ENCODE measurements at regions not wholly inside any gene's neighbourhood (a gene's known extent, or its start where the extent isn't known, plus 50 kb on each side); places are given as distances from the start of the nearest gene placed in this dataset.

- Mint-ChIP-seq H3K27me3 (no peaks in the 10 kb centered on the region), H3K9me3 (peaks cover 3% of the 10 kb centered on the region in 2 donors), H3K27ac (no peak overlapping the region), H3K36me3 (ENCODE audit: insufficient read depth) (no peaks in the 10 kb centered on the region), H3K4me1 (ENCODE audit: low read depth in 2 of 2) (no peaks in the 10 kb centered on the region), H3K4me3 (no peak overlapping the region)
- ATAC-seq (replicated peaks) (no peak), DNase-seq (no peak)
These were observed 431.5 kb upstream of the PCDH15 start for GRCh38 chr10:55232553-55232952.

GRCh38 chr10:55227967-55228366, 426.9 kb upstream of the PCDH15 start:
- Mint-ChIP-seq H3K4me3 (no peak overlapping the region), H3K27me3 (no peaks in the 10 kb centered on the region), H3K4me1 (ENCODE audit: low read depth in 2 of 2) (peaks cover 0 to 3% of the 10 kb centered on the region in 2 donors), H3K27ac (no peak overlapping the region), H3K9me3 (peaks cover 8 to 15% of the 10 kb centered on the region in 2 donors), H3K36me3 (ENCODE audit: insufficient read depth) (no peaks in the 10 kb centered on the region)
- ATAC-seq (replicated peaks) (no peak), DNase-seq (no peak)

- Mint-ChIP-seq H3K27ac (peak overlapping the region in 1 of 2 donors; percentile 30), H3K27me3 (no peaks in the 10 kb centered on the region), H3K4me1 (ENCODE audit: low read depth in 2 of 2) (peaks cover 0 to 3% of the 10 kb centered on the region in 2 donors), H3K4me3 (no peak overlapping the region), H3K36me3 (ENCODE audit: insufficient read depth) (no peaks in the 10 kb centered on the region), H3K9me3 (peaks cover 5 to 15% of the 10 kb centered on the region in 2 donors)
- no peak for DNase-seq
- ATAC-seq (replicated peaks): peak; percentile 57
These were observed 423.2 kb upstream of the PCDH15 start for GRCh38 chr10:55224007-55224781.

- ATAC-seq (replicated peaks) (no peak), DNase-seq (no peak)
- Mint-ChIP-seq H3K27ac (no peak overlapping the region), H3K4me1 (ENCODE audit: low read depth in 2 of 2) (peaks cover 0 to 3% of the 10 kb centered on the region in 2 donors), H3K9me3 (peaks cover 5 to 15% of the 10 kb centered on the region in 2 donors), H3K36me3 (ENCODE audit: insufficient read depth) (no peaks in the 10 kb centered on the region), H3K27me3 (no peaks in the 10 kb centered on the region), H3K4me3 (no peak overlapping the region)
These were observed 422.3 kb upstream of the PCDH15 start for GRCh38 chr10:55223352-55223751.

- Mint-ChIP-seq H3K27me3 (no peaks in the 10 kb centered on the region), H3K9me3 (peaks cover 5 to 7% of the 10 kb centered on the region in 2 donors), H3K4me3 (no peak overlapping the region), H3K27ac (no peak overlapping the region), H3K4me1 (ENCODE audit: low read depth in 2 of 2) (peaks cover 0 to 3% of the 10 kb centered on the region in 2 donors), H3K36me3 (ENCODE audit: insufficient read depth) (no peaks in the 10 kb centered on the region)
- DNase-seq (no peak), ATAC-seq (replicated peaks) (no peak)
These were observed 419.9 kb upstream of the PCDH15 start for GRCh38 chr10:55220975-55221374.

- Mint-ChIP-seq H3K27ac (no peak overlapping the region), H3K9me3 (peaks cover 0 to 3% of the 10 kb centered on the region in 2 donors), H3K36me3 (ENCODE audit: insufficient read depth) (no peaks in the 10 kb centered on the region), H3K4me1 (ENCODE audit: low read depth in 2 of 2) (no peaks in the 10 kb centered on the region), H3K27me3 (no peaks in the 10 kb centered on the region), H3K4me3 (no peak overlapping the region)
- no peak for ATAC-seq (replicated peaks)
- no peak for DNase-seq
These were observed 414.7 kb upstream of the PCDH15 start for GRCh38 chr10:55215699-55216098.

GRCh38 chr10:55214608-55215007, 413.6 kb upstream of the PCDH15 start:
- Mint-ChIP-seq H3K27ac (no peak overlapping the region), H3K36me3 (ENCODE audit: insufficient read depth) (no peaks in the 10 kb centered on the region), H3K9me3 (peaks cover 7 to 10% of the 10 kb centered on the region in 2 donors), H3K4me3 (no peak overlapping the region), H3K27me3 (no peaks in the 10 kb centered on the region), H3K4me1 (ENCODE audit: low read depth in 2 of 2) (no peaks in the 10 kb centered on the region)
- no peak for DNase-seq
- ATAC-seq (replicated peaks): no peak

GRCh38 chr10:55212051-55212450, 411.0 kb upstream of the PCDH15 start:
- Mint-ChIP-seq H3K9me3 (peaks cover 7 to 21% of the 10 kb centered on the region in 2 donors), H3K4me3 (no peak overlapping the region), H3K27ac (no peak overlapping the region), H3K27me3 (no peaks in the 10 kb centered on the region), H3K36me3 (ENCODE audit: insufficient read depth) (no peaks in the 10 kb centered on the region), H3K4me1 (ENCODE audit: low read depth in 2 of 2) (no peaks in the 10 kb centered on the region)
- ATAC-seq (replicated peaks): no peak
- no peak for DNase-seq

GRCh38 chr10:55203874-55204273, 402.8 kb upstream of the PCDH15 start:
- Mint-ChIP-seq H3K27me3 (no peaks in the 10 kb centered on the region), H3K9me3 (peaks cover 10 to 19% of the 10 kb centered on the region in 2 donors), H3K27ac (no peak overlapping the region), H3K36me3 (ENCODE audit: insufficient read depth) (no peaks in the 10 kb centered on the region), H3K4me3 (no peak overlapping the region), H3K4me1 (ENCODE audit: low read depth in 2 of 2) (no peaks in the 10 kb centered on the region)
- ATAC-seq (replicated peaks) (no peak), DNase-seq (no peak)

GRCh38 chr10:55203319-55203718, 402.3 kb upstream of the PCDH15 start:
- H3K27ac Mint-ChIP-seq: no peak overlapping the region
- DNase-seq: no peak

GRCh38 chr10:55200020-55200419, 399.0 kb upstream of the PCDH15 start:
- peaks cover 10 to 15% of the 10 kb centered on the region in 2 donors for H3K9me3 Mint-ChIP-seq
- no peaks in the 10 kb centered on the region for H3K4me1 Mint-ChIP-seq (ENCODE audit: low read depth in 2 of 2)
- ATAC-seq (replicated peaks) (no peak), DNase-seq (no peak)
- H3K4me3 Mint-ChIP-seq: no peak overlapping the region
- H3K27ac Mint-ChIP-seq: no peak overlapping the region
- no peaks in the 10 kb centered on the region for H3K27me3 Mint-ChIP-seq
- H3K36me3 Mint-ChIP-seq (ENCODE audit: insufficient read depth): no peaks in the 10 kb centered on the region

More at GRCh38 chr10:55203319-55203718, 402.3 kb upstream of the PCDH15 start:
- Mint-ChIP-seq H3K9me3 (peaks cover 10 to 15% of the 10 kb centered on the region in 2 donors), H3K27me3 (no peaks in the 10 kb centered on the region), H3K4me3 (no peak overlapping the region), H3K4me1 (ENCODE audit: low read depth in 2 of 2) (no peaks in the 10 kb centered on the region), H3K36me3 (ENCODE audit: insufficient read depth) (no peaks in the 10 kb centered on the region)
- no peak for ATAC-seq (replicated peaks)

GRCh38 chr10:55191236-55191860, 390.3 kb upstream of the PCDH15 start:
- Mint-ChIP-seq H3K27me3 (no peaks in the 10 kb centered on the region), H3K4me1 (ENCODE audit: low read depth in 2 of 2) (no peaks in the 10 kb centered on the region), H3K36me3 (ENCODE audit: insufficient read depth) (no peaks in the 10 kb centered on the region), H3K4me3 (no peak overlapping the region), H3K27ac (no peak overlapping the region), H3K9me3 (peaks cover 0 to 3% of the 10 kb centered on the region in 2 donors)
- ATAC-seq (replicated peaks) (no peak), DNase-seq (no peak)

- Mint-ChIP-seq H3K4me1 (ENCODE audit: low read depth in 2 of 2) (no peaks in the 10 kb centered on the region), H3K27me3 (no peaks in the 10 kb centered on the region), H3K9me3 (peaks cover 0 to 5% of the 10 kb centered on the region in 2 donors), H3K4me3 (no peak overlapping the region), H3K36me3 (ENCODE audit: insufficient read depth) (no peaks in the 10 kb centered on the region), H3K27ac (no peak overlapping the region)
- DNase-seq: no peak
- ATAC-seq (replicated peaks): peak; percentile 53
These were observed 383.0 kb upstream of the PCDH15 start for GRCh38 chr10:55183993-55184392.

- DNase-seq (no peak), ATAC-seq (replicated peaks) (no peak)
- Mint-ChIP-seq H3K27ac (no peak overlapping the region), H3K9me3 (peaks cover 0 to 5% of the 10 kb centered on the region in 2 donors), H3K27me3 (no peaks in the 10 kb centered on the region), H3K36me3 (ENCODE audit: insufficient read depth) (no peaks in the 10 kb centered on the region), H3K4me1 (ENCODE audit: low read depth in 2 of 2) (no peaks in the 10 kb centered on the region), H3K4me3 (no peak overlapping the region)
These were observed 379.3 kb upstream of the PCDH15 start for GRCh38 chr10:55180357-55180756.

Measured in effector memory CD8-positive, alpha-beta T cell (primary cell).